ENCODE measurements at regions not wholly inside any gene's neighbourhood (a gene's known extent, or its start where the extent isn't known, plus 50 kb on each side); places are given as distances from the start of the nearest gene placed in this dataset.
"Not testable (repeated sequence)": the region's sequence is repeated elsewhere in the genome, so short reads cannot be mapped to it uniquely, and the experiment has no call there.

GRCh38 chr4:174066611-174067205 is 216.8 kb downstream of the FBXO8 start:
- no peak for DNase-seq (ENCODE audit: low spot score)

GRCh38 chr4:174062831-174063230 is 220.6 kb downstream of the FBXO8 start:
- DNase-seq (ENCODE audit: low spot score): no peak

- DNase-seq (ENCODE audit: low spot score): no peak
Measured at GRCh38 chr4:174061026-174061425, 222.4 kb downstream of the FBXO8 start.

DNA sequence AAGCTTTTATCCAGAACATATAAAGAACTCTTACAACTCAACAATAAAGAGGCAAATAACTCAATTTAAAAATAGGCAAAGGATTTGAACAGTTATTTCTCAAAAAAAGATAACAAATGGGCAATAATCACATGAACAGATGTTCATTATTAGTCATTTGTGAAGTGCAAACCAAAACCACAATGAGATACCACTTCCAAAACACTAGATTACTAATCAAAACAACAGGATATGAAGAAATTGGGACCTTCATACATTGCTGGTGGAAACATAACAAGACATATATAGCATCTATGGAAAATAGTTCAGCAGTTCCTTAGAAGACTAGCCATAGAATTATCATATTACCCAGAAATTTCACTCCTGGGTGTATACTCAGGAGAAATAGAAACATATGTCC is 224.6 kb downstream of the FBXO8 start:
- DNase-seq (ENCODE audit: low spot score): no peak

DNA sequence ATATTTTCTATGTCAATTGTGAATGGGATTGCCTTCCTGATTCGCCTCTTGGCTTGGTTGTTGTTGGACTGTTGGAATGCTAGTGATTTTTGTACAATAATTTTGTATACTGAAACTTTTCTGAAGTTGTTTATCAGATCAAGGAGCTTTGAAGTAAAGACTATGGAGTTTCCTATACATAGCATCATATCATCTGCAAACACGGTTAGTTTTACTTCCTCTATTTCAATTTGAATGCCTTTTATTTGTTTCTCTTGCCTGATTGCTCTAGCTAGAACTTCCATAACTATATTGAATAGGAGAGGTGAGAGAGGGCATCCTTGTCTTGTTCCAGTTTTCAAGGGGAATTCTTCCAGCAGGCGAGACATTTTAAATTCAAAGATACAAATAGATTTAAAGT is 226.5 kb downstream of the FBXO8 start:
- DNase-seq (ENCODE audit: low spot score): no peak

- no peak for DNase-seq (ENCODE audit: low spot score)
Measured at GRCh38 chr4:174055344-174055743, 228.1 kb downstream of the FBXO8 start.

- no peak for DNase-seq (ENCODE audit: low spot score)
Measured at GRCh38 chr4:174053895-174054294, 229.6 kb downstream of the FBXO8 start.

DNA sequence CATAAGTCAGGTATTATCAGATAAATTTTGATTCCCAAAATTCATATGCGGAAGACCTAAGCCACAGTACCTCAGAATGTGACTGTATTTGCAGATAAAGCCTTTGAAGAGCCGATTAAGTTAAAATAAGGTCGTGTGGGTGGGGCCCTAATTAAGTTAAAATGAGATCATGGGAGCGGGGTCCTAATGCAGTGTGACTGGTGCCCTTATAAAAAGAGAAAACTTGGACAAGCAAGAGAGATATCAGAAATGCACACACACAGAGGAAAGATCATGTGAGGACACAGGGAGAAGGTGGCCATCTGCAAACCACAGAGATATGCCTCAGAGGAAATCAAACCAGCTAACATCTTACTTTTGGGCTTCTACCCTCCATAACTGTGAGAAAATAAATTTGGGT is 236.1 kb downstream of the FBXO8 start:
- DNase-seq (ENCODE audit: low spot score): no peak

- not testable (repeated sequence) for DNase-seq (ENCODE audit: low spot score)
Measured at GRCh38 chr4:174045829-174046228, 237.6 kb downstream of the FBXO8 start.

DNA sequence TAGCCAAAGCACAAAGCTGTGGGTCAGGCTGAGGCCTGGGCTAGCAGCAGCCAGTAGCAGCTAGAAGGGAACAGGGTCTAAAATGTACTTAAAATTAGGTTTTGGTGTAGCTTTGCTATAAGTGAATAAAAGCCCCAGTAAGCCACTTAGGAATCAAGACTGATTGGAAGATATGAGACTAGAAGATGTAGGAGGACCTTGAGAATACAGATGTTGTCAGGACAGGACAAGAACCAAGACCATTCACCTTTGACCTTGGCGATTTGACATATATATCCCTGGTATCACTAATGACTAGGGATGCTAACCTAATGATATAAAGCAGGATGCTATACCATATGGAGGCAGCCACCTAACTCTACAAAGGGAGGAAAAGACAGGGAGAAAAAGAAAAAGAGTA is 238.1 kb downstream of the FBXO8 start:
- no peak for DNase-seq (ENCODE audit: low spot score)

- no peak for DNase-seq (ENCODE audit: low spot score)
Measured at GRCh38 chr4:174041555-174042105, 241.8 kb downstream of the FBXO8 start.

- DNase-seq (ENCODE audit: low spot score): no peak
Measured at GRCh38 chr4:174040287-174040686, 243.2 kb downstream of the FBXO8 start.

GRCh38 chr4:174038481-174038880 is 245.0 kb downstream of the FBXO8 start:
- DNase-seq (ENCODE audit: low spot score): no peak

DNA sequence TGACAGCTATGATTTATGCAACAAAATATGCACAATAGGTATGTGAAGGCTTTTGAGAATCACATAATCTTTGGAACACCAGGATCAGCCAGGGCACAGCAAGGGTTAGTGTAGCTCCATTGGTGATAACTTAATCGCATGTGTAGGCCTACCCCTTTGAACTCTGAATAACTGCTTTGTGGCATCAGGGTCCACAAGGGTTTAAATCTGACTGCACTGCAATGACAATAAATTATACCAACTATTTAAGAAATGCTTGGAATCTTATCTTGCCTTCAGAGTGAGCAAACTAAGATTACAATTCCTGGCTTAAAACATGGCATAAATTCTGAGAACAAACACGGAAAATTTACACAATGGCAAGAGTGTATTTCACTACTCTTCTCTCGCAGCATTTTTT is 245.8 kb downstream of the FBXO8 start:
- DNase-seq (ENCODE audit: low spot score): no peak

- no peak for DNase-seq (ENCODE audit: low spot score)
Measured at GRCh38 chr4:174037049-174037448, 246.4 kb downstream of the FBXO8 start.

DNA sequence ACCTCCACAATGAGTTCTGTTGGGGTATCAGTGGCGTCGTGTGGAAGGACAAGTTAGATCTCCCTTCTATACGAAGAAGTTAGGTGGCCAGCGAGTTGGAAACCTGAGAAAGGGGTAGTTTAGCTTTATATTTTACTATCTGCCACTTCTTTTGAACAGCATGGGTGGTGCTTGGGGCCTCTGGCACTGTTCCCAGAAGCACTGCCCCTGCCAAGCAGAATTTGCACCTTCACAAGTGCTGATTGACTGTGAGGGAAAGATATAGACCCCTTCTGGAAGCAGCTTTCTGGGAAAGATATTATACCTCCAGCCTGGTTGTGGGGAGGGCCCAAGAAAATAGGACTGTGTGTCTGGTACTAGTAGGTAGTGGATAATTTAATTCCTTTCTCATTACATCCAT is 246.9 kb downstream of the FBXO8 start:
- DNase-seq (ENCODE audit: low spot score): no peak

- DNase-seq (ENCODE audit: low spot score): no peak
Measured at GRCh38 chr4:174036111-174036510, 247.4 kb downstream of the FBXO8 start.

DNA sequence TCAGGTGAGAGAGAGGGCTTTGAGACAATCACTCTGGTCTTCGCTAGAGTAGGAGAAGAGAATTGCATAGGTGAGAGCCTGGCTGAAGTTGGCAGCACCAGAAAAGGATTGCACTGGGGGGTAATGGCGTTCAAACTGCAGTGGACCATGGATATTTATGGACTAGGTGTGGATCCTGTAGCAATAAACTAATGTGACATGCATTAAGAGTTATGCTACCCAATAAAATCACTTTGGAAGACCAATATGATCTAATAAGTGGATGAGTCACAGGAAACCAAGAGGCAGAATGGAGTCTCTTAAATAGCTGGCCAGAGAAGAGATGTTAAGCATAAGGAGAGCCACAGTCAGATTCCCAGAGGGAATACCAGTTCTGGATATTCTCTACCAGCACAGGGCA is 259.8 kb downstream of the FBXO8 start:
- no peak for DNase-seq (ENCODE audit: low spot score)

GRCh38 chr4:174018236-174018635 is 265.2 kb downstream of the FBXO8 start:
- DNase-seq (ENCODE audit: low spot score): no peak

DNA sequence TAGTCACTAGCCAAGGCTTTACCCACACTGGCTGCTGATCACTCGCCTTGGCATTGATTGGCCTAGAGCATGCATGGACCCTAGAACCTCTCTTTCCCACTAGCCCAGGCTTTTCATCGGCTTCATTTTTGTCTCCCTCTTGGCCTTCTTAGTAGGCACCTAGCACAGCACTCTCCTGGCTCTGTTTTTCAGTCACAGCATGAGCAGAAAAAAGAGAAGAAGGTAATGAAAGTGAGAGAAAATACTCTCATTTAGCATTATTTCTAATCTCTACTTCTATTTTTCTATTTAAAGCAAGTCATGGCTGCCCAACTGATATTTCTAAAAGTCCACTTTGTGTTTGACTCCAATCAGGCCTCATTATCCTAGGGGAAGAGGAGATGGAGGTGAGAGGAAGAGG is 267.2 kb downstream of the FBXO8 start:
- no peak for DNase-seq (ENCODE audit: low spot score)

DNA sequence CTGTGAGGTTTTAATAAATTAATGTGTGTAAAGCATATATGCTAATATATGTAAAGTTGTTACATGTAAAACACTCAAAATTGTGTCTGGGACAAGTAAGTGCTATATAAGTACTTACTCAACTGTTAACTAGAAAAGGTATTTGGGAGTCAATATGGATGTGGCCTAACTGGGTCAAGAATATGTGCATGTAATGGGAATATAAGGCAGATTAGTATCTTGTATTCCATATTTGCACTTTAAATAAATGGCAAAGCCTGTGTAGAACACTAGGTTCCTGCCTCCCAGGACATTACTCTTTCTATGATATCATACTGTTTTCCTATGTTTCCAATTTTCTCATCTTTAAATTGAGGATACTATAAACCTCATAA is 270.6 kb downstream of the FBXO8 start:
- DNase-seq (ENCODE audit: low spot score): no peak

DNA sequence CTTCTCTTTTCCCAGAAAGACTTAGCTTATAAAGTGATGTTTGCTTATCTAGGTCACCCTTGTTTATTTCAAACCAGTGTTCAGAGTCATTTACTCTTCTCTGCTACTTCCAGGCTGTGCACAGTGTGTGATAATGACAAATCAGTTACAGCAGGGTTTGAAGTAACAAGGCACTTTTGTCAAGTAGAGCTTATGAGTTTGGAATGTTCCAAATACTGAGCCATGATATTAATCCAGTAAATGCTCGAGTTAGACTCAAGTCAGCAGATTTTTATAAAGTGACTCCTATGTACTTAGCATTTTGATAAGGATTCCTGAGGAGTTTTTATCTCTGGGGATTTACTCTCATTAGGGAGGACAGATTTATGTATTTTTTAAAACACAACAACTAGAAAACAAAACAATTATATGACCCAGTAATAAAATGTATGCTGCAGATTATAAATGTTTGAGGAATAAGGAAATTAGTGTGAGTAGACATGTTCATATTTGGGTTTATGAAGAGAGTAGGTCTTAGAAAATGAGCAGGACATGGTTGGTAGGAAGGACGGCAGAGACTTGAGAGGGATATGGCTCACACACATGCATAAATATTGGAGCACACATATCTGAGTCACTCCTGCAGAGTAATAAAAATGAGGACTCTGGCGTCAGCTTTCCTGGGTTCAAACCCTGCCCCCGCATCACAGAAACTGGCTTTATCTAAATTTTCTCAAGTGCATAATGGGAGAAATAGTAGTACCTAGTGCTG is 271.2 kb downstream of the FBXO8 start:
- DNase-seq (ENCODE audit: low spot score): no peak

GRCh38 chr4:174010547-174010946 is 272.9 kb downstream of the FBXO8 start:
- DNase-seq (ENCODE audit: low spot score): no peak

All from AG08396 (cell line).